ENCODE measurements at regions not wholly inside any gene's neighbourhood (a gene's known extent, or its start where the extent isn't known, plus 50 kb on each side); places are given as distances from the start of the nearest gene placed in this dataset.

DNA sequence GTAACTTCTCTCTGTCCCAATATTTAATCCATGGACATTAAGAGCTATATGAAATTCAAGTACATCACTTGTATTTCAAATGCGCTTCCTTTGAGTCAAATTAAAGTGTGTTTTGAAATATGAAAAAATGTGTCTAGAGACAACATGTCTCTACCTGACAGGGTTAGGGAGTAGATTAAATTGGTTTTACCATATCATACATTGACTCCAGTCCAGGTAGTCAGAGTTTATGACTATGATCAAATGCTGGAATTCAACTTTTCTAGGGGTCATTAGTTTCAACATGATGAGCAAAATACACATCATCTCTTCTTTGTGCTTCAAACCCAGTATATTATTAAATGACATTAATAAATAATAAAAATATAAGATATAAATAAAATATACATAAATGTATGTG, 259.2 kb downstream of the CDH10 start:
- no peak for DNase-seq

DNA sequence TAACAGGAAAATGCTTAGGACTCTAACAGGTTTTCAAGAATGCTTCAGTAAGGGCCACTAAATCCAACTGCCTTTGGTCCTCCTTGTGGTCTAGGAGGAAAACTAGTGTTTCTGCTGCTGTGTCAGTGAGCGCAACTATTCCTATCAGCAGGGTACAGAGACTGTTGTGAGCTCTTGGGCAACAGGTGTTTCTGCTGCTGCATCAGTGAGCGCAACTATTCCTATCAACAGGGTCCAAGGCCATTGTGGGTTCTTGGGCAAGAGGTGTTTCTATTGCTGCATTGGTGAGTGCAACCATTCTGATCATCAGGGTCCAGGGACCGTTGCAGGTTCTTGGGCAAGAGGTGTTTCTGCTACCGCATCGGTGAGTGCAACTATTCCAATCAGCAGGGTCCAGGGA, 256.3 kb downstream of the CDH10 start:
- no peak for DNase-seq

DNA sequence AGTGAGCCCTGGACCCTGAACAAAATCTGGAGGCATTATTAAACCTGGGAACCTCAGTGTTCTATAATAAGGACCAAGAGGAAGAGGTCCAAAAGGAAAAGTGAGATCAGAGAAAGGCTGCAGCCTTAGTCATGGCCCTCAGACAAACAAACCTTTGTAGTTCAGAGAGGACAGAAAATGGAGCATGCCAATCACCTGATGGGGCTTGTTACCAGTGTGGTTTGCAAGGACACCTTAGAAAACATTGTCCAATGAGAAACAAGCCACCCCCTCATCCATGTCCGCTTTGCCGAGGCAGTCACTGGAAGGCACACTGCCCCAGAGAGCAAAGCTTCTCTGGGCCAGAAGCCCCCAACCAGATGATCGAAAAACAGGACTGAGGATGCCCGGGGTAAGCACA, 254.8 kb downstream of the CDH10 start:
- no peak for DNase-seq

DNA sequence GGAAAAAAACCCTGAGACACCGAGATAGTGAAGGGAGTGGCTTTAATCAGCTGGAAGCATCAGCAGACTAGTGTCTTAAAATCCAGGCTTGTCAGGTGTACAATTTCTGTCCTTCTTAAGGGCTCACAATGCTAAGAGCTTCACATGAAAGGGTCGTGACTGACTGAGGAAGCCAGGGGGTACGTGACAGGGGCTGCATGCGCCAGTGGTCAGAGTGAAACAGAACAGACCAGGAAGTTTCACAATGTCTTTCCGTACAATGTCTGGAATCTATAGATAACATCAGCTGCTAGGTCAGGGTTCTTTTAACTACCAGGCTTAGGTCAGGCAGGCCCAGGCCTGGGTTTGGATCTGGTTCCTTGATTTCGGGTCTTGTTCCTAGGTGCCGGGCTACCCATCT, 253.0 kb downstream of the CDH10 start:
- no peak for DNase-seq

DNA sequence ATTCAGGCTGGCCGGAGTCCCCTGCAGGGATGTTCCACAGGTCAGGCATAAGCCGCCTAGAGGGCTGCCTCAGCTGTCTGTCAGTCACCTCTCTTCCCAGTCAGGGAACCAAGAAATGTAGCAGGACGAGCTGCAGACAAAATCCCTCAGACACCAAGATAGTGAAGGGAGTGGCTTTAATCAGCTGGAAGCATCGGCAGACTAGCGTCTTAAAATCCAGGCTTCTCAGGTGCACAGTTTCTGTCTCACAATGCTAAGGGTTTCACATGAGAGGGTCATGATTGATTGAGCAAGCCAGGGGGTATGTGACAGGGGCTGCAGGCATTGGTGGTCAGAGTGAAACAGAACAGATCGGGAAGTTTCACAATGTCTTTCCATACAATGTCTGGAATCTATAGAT, 247.2 kb downstream of the CDH10 start:
- DNase-seq = no peak

DNA sequence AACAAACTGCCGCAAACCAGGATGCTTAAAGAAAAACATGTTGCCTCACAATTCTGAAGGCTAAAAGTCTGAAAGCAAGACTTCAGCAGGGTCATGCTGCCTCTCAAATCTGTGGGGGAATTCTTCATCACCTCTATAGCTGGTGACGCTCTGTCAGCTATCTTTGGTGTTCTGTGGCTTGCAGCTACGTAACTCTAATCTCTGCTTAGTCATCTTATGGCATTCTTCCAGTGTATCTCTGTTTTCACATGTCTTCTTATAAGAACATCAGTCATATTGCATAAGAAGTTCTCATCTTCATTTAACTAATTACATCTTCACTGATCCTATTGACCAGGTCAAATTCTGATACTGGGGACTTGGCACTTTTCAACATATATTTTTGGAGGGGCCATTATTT, 243.0 kb downstream of the CDH10 start:
- no peak for DNase-seq

DNA sequence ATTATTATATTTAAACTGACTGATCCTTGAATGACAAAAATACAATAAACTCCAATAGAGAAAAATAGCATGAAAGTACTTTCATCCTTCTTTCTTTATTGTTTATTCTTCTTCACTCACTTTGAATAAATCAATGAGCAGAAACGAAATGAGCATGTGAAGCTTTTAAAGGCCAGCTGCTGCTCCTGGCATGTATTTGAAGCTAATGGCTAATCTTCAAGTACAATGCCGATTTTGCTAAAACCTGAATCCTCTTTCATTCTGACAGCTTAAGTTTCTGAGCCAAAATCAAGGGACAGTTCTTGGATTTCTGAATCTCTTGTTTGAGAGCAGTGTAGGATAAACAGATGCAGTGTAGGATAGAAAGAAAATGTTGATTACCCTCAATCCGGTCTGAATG, 237.3 kb downstream of the CDH10 start:
- DNase-seq = no peak

DNA sequence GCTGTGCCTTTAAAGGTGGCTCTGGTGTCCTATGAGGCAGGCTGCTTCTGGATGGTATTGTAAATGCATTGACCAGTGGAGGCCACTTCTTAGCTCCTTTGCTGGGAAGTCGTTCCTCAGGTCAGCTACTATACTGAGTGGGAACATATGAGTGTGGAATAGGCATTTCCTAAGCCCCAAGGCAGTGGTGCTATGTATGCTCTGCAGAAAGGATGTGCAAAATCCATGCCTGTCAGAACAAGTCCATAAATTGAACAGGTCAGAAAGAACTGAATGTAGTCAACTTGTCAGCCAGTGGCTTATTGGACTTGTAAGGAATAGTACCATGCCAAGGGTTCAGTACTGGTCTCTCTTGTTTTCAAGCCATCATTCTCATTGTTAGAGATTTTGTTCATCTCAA, 216.4 kb downstream of the CDH10 start:
- DNase-seq = no peak

DNA sequence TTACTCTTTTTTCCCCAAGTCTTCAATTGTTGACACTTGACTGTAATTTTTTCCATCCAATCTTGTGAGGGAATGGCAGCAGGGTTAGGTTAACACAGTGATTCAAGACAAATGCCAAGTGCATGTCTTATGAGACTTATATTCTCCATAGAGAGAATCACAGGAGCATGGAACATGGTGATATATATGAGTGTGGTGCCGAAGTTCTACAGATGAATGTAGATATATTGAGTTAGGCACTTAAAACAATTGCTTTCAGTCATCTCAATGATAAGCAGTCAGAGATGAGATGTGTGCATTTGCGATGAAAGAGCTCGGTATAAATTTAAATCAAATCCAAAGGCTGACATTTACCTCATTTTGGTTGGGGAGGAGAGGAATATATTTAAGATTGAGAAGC, 211.2 kb downstream of the CDH10 start:
- no peak for DNase-seq
